ENCODE measurements at regions not wholly inside any gene's neighbourhood (a gene's known extent, or its start where the extent isn't known, plus 50 kb on each side); places are given as distances from the start of the nearest gene placed in this dataset.

DNA sequence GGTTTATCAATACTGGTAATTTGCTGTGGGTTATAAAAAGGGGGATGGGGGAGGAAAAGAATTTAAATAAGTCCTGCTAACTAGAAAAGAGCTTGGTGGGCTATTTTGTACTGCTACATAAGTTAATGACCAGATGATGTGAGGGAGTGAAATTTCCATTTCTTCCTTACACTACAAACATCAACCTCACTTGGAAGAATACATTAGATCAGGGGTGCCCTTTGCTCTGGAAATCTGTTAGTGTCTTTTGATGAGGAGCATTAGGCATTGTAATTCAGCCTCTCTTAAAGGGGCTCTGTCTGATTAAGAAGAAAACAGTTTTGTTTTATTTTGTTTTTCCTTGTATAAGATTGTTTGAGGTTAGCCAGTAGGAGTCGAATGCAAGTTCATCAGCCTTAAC is 576.4 kb upstream of the TBL1XR1 start:
- H2BK5ac ChIP-seq (ENCODE audit: low read depth, low read length) = no peak overlapping the region
- no peak overlapping the region for H3K9ac ChIP-seq (replicated peaks in 1 of 4; ENCODE audit: extremely low read depth in 1 of 4, low read depth in 3 of 4, low read length in 3 of 4)
- H3K23me2 ChIP-seq (ENCODE audit: low read depth, low read length) = no peaks in the 10 kb centered on the region
- H3K4me1 ChIP-seq (replicated peaks in 1 of 4; ENCODE audit: control insufficient read depth in 3 of 4, insufficient read depth in 4 of 4, low read length in 3 of 4) = no peaks in the 10 kb centered on the region
- no peak overlapping the region for H2BK12ac ChIP-seq (ENCODE audit: low read depth, low read length)
- no peak overlapping the region for H3K4me2 ChIP-seq (ENCODE audit: insufficient read depth in 1 of 2, low read depth in 2 of 2, low read length in 2 of 2)
- no peaks in the 10 kb centered on the region for H3K27me3 ChIP-seq (replicated peaks in 1 of 4; ENCODE audit: control insufficient read depth in 3 of 4, extremely low read depth in 1 of 4, insufficient read depth in 3 of 4, low read length in 3 of 4)
- no peak overlapping the region for H3K18ac ChIP-seq (ENCODE audit: extremely low read depth, low read length)
- no peak overlapping the region for H3K4me3 ChIP-seq (ENCODE audit: extremely low read depth in 1 of 4, insufficient read depth in 2 of 4, low read depth in 3 of 4, low read length in 4 of 4)
- CTCF ChIA-PET (ENCODE audit: partially characterized antibody) = no interaction called here
- no peak overlapping the region for H3K27ac ChIP-seq (ENCODE audit: low read depth, low read length)
- H3K4ac ChIP-seq (replicated peaks; ENCODE audit: insufficient read length, low read depth, low read length) = no peak overlapping the region
- DNase-seq (ENCODE audit: low read depth in 1 of 2, low spot score in 2 of 2) (no peak), FAIRE-seq (no peak)
- H3K14ac ChIP-seq (ENCODE audit: insufficient read length) = no peak overlapping the region
- H2BK120ac ChIP-seq (replicated peaks; ENCODE audit: low read depth, low read length) = no peak overlapping the region
- TF ChIP-seq CBX8 (IDR thresholded peaks at IDR 0.05; ENCODE audit: borderline replicate concordance, low read depth, low read length) = no peak
- no peak for TF ChIP-seq SIRT6 (IDR thresholded peaks at IDR 0.05; ENCODE audit: low read length)
- no peak for TF ChIP-seq TAF1 (IDR thresholded peaks at IDR 0.05; ENCODE audit: low read depth, low read length)
- no peak for TF ChIP-seq ASH2L (IDR thresholded peaks at IDR 0.05; ENCODE audit: low read length)
- TF ChIP-seq BACH1 (IDR thresholded peaks at IDR 0.05; ENCODE audit: low read length) = no peak
- H4K8ac ChIP-seq (ENCODE audit: extremely low read depth, insufficient read depth, low read length) = no peak overlapping the region
- no peak overlapping the region for H4K91ac ChIP-seq (replicated peaks; ENCODE audit: insufficient read length, low read length)
- no peak overlapping the region for H3K23ac ChIP-seq (ENCODE audit: insufficient read length)
- H3K79me2 ChIP-seq (ENCODE audit: control insufficient read depth in 1 of 2, insufficient read depth in 2 of 2, low read length in 2 of 2) = no peaks in the 10 kb centered on the region
- POLR2A ChIA-PET (ENCODE audit: partially characterized antibody) = no interaction called here
- no peaks in the 10 kb centered on the region for H4K20me1 ChIP-seq (replicated peaks in 1 of 2; ENCODE audit: control insufficient read depth in 1 of 2, insufficient read depth in 2 of 2, low read length in 2 of 2)
- H3K79me1 ChIP-seq (ENCODE audit: low read depth, low read length) = no peaks in the 10 kb centered on the region
- no peaks in the 10 kb centered on the region for H3K9me3 ChIP-seq (ENCODE audit: insufficient read depth in 2 of 2, low read depth in 1 of 2, low read length in 1 of 2)
- H3K56ac ChIP-seq (replicated peaks; ENCODE audit: insufficient read length, low read depth, low read length) = no peak overlapping the region
- no peaks in the 10 kb centered on the region for H3K36me3 ChIP-seq (ENCODE audit: control insufficient read depth in 2 of 4, insufficient read depth in 4 of 4, low read length in 3 of 4)
- no peak overlapping the region for H2AK5ac ChIP-seq (ENCODE audit: low read depth, low read length)
- H2AFZ ChIP-seq (ENCODE audit: low read length) = no peak overlapping the region
- 94% methylated on average over 1 of the region's 1 CpG; no CpG with 5 or more reads in 1 of the 2 experiments for WGBS, 2 experiments (ENCODE audit: extremely low coverage in 1 of 2, insufficient coverage in 1 of 2, insufficient read length in 1 of 2, insufficient replicate concordance in 2 of 2, low coverage in 1 of 2, low lambda C conversion rate in 2 of 2, missing lambda C conversion rate in 1 of 2)
- H4K5ac ChIP-seq (ENCODE audit: insufficient read length, low read depth, low read length) = no peak overlapping the region
- no peak overlapping the region for H2BK15ac ChIP-seq (ENCODE audit: low read length)
- no peak overlapping the region for H2BK20ac ChIP-seq (ENCODE audit: low read length)
